Astrocyte of the spinal cord (primary cell): ENCODE measurements at regions not wholly inside any gene's neighbourhood (a gene's known extent, or its start where the extent isn't known, plus 50 kb on each side); places are given as distances from the start of the nearest gene placed in this dataset.

Experiments used
- DNase-seq: peaks from one replicate; pipeline ENCODE4 v3.0.0; 2011; ENCODE audit warnings: low read depth, low spot score
- H3K4me3 ChIP-seq: 2 replicates; pipeline ENCODE4 v1.5.1; 2011; ENCODE audit warnings: low read depth, mild to moderate bottlenecking, low read length, moderate library complexity
- in situ Hi-C: cut with HindIII; loops from 2 replicates; pipeline ENCODE4 v1.10.0; 2017; ENCODE audit warnings: low sequenced_read_pairs
- TF ChIP-seq, protein P1 (sequence below): IDR thresholded peaks from 2 replicates; pipeline ENCODE4 v1.5.1; 2012; ENCODE audit warnings: low read depth, mild to moderate bottlenecking, low read length, inconsistent platforms

DNA sequence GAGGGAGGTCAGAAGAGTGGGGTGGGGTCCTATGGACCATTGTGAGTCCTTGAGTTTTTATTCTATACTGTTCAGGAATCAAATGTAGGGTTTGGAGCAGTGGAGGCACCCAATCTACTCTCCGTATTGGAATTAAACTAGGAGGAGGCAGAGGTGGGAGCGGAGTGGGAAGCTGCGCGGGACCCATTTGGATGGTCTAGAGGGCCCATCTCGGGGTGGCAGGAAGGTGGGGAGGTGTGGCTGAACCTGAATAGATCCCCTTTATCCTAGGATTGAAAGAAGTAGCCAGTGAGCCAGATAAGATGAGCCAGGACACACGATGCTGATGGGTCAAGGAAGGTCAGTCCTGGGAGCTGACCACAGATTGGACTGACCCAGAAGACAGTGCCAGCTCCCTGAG lies 325.8 kb downstream of the AJAP1 start:
- no peak overlapping the region for H3K4me3 ChIP-seq
- TF ChIP-seq, protein P1, sequence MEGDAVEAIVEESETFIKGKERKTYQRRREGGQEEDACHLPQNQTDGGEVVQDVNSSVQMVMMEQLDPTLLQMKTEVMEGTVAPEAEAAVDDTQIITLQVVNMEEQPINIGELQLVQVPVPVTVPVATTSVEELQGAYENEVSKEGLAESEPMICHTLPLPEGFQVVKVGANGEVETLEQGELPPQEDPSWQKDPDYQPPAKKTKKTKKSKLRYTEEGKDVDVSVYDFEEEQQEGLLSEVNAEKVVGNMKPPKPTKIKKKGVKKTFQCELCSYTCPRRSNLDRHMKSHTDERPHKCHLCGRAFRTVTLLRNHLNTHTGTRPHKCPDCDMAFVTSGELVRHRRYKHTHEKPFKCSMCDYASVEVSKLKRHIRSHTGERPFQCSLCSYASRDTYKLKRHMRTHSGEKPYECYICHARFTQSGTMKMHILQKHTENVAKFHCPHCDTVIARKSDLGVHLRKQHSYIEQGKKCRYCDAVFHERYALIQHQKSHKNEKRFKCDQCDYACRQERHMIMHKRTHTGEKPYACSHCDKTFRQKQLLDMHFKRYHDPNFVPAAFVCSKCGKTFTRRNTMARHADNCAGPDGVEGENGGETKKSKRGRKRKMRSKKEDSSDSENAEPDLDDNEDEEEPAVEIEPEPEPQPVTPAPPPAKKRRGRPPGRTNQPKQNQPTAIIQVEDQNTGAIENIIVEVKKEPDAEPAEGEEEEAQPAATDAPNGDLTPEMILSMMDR, result no peak
- in situ Hi-C loops, result no loop called here
- no peak for DNase-seq

DNA sequence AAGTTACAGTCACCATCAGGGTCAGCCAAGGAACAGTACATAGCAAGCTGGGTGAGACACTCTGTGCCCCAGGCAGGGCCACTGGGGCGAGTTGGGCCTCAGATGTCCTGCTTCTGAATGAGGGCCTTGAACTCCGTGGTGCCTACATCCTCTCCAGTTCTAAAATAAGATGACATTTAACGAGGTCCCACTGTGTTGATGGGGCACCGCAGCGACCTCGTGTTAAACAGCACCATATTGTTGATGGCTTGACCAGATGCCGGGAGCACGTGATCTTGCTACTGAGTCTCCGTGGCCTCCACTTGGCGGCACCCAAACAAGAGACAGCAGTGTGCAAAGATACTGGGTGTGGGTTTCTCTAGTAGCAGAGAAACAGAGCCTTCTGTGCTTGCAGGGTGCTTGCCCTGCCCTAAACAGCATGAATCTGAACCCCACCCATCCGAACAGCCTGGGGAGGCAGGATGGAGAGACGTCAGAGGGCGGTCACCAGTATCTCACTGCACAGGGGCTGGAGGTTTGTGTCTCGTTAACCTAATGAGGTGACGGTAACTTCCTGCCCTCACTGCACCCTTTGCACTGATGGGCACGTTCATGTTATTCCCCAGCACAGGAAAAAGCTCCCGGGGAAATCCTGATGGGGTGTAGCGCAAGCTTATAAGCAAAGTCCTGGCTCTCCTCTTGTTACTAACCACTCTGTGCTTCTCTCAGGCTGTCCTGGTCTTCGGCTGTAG lies 324.4 kb downstream of the AJAP1 start:
- in situ Hi-C loops, result no loop called here
- H3K4me3 ChIP-seq, result no peak overlapping the region
- DNase-seq, result no peak
- TF ChIP-seq, protein P1, result no peak

DNA sequence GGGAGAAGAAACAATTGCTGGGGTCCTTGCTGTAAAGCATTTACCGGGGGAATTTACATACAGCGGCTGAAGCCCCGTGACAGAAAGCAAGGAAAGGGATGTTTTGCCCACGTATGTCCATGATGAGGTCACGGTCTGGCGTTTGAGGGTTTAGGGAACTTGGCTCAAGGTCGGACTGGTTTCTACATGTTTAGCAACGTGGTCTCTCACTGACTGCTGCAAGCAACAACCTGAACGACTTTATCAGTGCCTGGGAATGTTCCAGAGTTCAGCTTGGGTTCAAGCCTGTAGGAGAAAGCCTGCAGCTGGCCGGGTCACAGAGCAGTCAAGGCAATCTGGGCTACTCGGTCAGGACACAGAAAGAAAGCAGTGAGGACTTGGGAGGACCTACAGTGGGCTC lies 323.3 kb downstream of the AJAP1 start:
- in situ Hi-C loops, result no loop called here
- TF ChIP-seq, protein P1, result no peak
- no peak overlapping the region for H3K4me3 ChIP-seq
- no peak for DNase-seq

DNA sequence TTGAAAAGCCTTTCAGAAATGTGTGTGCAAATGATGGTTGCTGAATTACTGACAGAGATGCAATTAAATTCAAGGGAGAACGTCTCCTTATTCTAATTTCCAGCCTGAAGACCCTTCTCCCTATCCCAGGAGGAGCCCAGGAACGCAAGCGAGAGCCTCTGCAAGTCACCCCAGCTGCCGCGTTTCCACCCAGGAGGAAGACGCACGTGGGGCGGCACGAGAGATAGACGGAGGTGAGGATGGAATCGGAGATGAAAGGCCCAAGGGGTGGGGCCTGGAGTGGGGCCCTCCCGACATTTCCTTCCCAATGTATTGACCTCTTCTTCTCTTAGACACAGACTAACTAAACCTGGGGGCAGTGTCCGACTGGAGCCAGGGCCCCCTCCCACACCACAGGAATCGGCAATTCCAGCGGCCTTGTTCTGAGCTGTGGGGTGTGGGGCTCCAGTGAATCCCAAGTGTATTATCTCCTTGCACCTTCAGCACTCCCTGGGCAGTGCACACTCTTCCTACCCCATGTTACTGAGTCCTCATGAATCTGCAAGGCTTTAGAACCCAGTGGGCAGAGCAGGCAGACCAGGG lies 322.5 kb downstream of the AJAP1 start:
- no peak overlapping the region for H3K4me3 ChIP-seq
- TF ChIP-seq, protein P1, result no peak
- in situ Hi-C loops, result no loop called here
- DNase-seq, result no peak

DNA sequence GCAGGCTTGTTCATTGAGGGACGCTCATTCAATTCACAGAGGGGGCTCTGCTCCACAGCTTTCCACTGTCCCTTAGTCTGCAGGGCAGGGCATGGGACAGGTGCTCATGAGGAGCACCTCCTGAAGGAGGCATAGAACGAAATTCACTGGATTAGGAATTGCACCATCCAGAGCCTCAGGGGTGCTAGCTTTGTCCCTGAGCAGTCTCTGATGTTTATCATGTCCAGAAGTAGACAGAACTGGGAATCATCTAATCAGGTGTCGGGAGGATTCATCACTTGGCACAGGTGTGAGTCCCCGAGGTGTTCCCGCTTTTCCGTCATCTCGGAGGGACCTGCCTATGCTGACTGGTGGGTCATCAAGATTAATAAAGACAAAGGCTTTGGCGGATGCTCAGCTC lies 321.4 kb downstream of the AJAP1 start:
- TF ChIP-seq, protein P1, result no peak
- no peak for DNase-seq
- H3K4me3 ChIP-seq, result no peak overlapping the region
- in situ Hi-C loops, result no loop called here

DNA sequence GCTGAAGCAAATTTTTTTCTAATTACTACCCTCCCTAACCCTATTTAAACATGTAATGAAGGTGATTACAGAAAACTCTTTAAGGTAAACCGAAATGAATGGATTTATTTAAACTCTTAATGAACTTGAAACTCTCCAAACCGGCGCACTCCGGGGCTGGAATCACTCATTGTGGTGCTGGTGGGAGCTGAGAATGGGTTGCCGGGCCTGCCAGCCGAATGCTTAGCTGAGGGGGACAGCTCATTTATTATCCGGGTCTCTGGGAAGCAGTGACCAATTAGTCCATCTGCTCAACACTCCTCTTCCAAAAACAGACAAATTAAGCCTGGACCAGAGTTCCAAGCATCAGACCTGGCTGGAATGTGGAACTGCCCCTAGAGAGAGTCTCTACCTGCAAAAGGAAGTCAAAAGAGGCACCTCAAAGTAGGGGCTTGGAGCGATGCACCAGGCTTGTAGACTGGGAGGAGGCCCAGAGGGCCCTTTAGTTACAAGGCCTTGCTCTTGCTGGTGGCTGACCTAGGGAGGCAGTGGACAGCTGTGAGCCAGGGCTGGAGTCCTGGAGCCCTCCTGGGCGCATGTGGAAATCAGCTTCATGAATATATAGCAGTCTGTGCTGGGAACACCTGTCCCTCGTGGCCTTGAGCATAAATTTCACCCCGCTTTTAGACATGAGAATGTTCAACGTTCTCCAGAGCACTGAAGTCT lies 320.7 kb downstream of the AJAP1 start:
- H3K4me3 ChIP-seq, result no peak overlapping the region
- DNase-seq, result no peak
- in situ Hi-C loops, result no loop called here
- TF ChIP-seq, protein P1, result no peak
